PC-3 (cell line): ENCODE measurements at regions not wholly inside any gene's neighbourhood (a gene's known extent, or its start where the extent isn't known, plus 50 kb on each side); places are given as distances from the start of the nearest gene placed in this dataset.

Experiments
- ATAC-seq: fragments of 200-7000 bp; cut with Tn5 transposase; 2 replicates; pipeline ENCODE4 v1.9.1; 2020; ENCODE audit warnings: mild to moderate bottlenecking, moderate library complexity
- BruUV-seq: library from RNA; stranded (reverse); fragments of 400-500 nt; replicated peaks from 2 replicates; lab custom pipeline; 2021; lab: Mats Ljungman, UMichigan
- CTCF ChIA-PET: fragments of 300-600 bp; sonication (Branson Sonifier 250); formaldehyde crosslinking; loops from one replicate; lab custom pipeline; 2022; ENCODE audit warnings: antibody characterized with exemption; lab: Charles Lee
- POLR2A ChIA-PET: fragments of 300-600 bp; sonication (Branson Sonifier 250); formaldehyde crosslinking; loops from one replicate; lab custom pipeline; 2022; ENCODE audit warnings: antibody characterized with exemption; ENCODE audit not compliant: unreplicated experiment; lab: Charles Lee
- DNase-seq: peaks from one replicate; pipeline ENCODE4 v3.0.0-alpha.2; 2015
- H2AFZ ChIP-seq: fragments of 300-600 bp; sonication (generic); 2 replicates; pipeline ENCODE4 v1.6.0; 2016; ENCODE audit warnings: antibody characterized with exemption, low read length
- H3F3A ChIP-seq: fragments of 300-600 bp; sonication (generic); one replicate; pipeline ENCODE4 v1.6.0; 2017; ENCODE audit warnings: antibody characterized with exemption, low read length, control low read depth, mild to moderate bottlenecking; ENCODE audit not compliant: unreplicated experiment
- H3K27ac ChIP-seq: fragments of 300-600 bp; sonication (generic); 2 replicates; pipeline ENCODE4 v1.5.1; 2016; ENCODE audit warnings: mild to moderate bottlenecking, low read length
- H3K27me3 ChIP-seq: fragments of 300-600 bp; sonication (generic); 2 replicates; pipeline ENCODE4 v1.6.1; 2016; ENCODE audit warnings: low read length, mixed read lengths
- H3K36me3 ChIP-seq: fragments of 300-600 bp; sonication (generic); 2 replicates; pipeline ENCODE4 v1.6.1; 2016; ENCODE audit warnings: low read depth, mixed run types, low read length, mixed read lengths
- H3K4me1 ChIP-seq: fragments of 300-600 bp; sonication (generic); 2 replicates; pipeline ENCODE4 v1.5.1; 2016; ENCODE audit warnings: low read length; ENCODE audit not compliant: insufficient read depth
- H3K4me2 ChIP-seq: fragments of 300-600 bp; sonication (generic); 2 replicates; pipeline ENCODE4 v1.6.0; 2016; ENCODE audit warnings: low read length
- H3K4me3 ChIP-seq: fragments of 300-600 bp; sonication (generic); 2 replicates; pipeline ENCODE4 v1.5.1; 2016; ENCODE audit warnings: mild to moderate bottlenecking, low read length, mixed read lengths
- H3K79me2 ChIP-seq: fragments of 300-600 bp; sonication (generic); 2 replicates; pipeline ENCODE4 v1.6.1; 2017; ENCODE audit warnings: low read length, mixed read lengths
- H3K9ac ChIP-seq: fragments of 300-600 bp; sonication (generic); 2 replicates; pipeline ENCODE4 v1.6.0; 2016; ENCODE audit warnings: mild to moderate bottlenecking, low read length
- H3K9me2 ChIP-seq: fragments of 300-600 bp; sonication (generic); replicated peaks from 2 replicates; pipeline ENCODE4 v1.6.1; 2016; ENCODE audit warnings: mixed run types, low read length, mixed read lengths
- H3K9me3 ChIP-seq: fragments of 300-600 bp; sonication (generic); 2 replicates; pipeline ENCODE4 v1.6.1; 2016; ENCODE audit warnings: low read length, mixed read lengths
- H4K20me1 ChIP-seq: fragments of 300-600 bp; sonication (generic); 2 replicates; pipeline ENCODE4 v1.6.1; 2016; ENCODE audit warnings: low read length, mixed read lengths
- EZH2 ChIP-seq: fragments of 300-600 bp; sonication (generic); IDR thresholded peaks from one replicate; pipeline ENCODE4 v1.6.1; 2017; ENCODE audit warnings: antibody characterized with exemption, mild to moderate bottlenecking, low read length; ENCODE audit not compliant: unreplicated experiment
- EZH2phosphoT487 ChIP-seq: fragments of 300-600 bp; sonication (generic); IDR thresholded peaks from 2 replicates; pipeline ENCODE4 v1.6.1; 2018; ENCODE audit warnings: mild to moderate bottlenecking, antibody characterized with exemption, low read length, borderline replicate concordance
- intact Hi-C: fragments of 100-400 bp; cut with micrococcal nuclease; formaldehyde crosslinking; loops from 2 replicates; pipeline ENCODE4 v1.9.0; 2023
- TF ChIP-seq, protein P1 (sequence below): fragments of 300-600 bp; sonication (generic); conservative IDR thresholded peaks from 2 replicates; pipeline ENCODE4 v1.5.1; 2017; ENCODE audit warnings: antibody characterized with exemption, low read depth, mild to moderate bottlenecking, low read length

DNA sequence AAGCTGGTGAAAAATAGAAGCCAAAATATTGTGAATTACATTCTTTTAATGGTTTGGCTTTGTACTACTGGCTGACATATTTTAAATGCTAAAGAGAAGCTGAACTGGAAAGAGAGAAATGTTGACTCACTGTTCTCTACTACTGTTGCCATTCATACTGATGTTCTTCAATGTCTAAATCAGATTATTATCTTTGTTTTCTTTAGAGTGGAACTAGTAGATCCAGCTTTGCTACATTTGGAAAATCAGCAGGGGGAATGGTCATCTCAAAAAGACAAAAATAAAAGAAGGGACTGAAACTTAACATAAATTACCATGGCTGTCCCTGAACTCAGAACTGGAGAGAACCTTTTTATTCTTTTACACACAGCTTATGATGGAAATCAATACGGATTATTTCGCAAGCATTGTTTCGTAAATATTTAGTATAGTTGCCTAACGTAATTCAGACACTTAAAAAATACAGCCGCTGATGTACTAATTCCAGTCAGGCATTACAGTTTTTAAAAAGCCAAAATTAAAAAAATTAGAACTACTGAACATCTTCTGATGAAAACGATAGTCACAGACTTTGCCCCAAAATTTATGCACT is 76.3 kb upstream of the OTX2 start:
- Histone ChIP-seq H3K27me3 (peaks cover 82% of the 10 kb centered on the region), H3K9me3 (no peaks in the 10 kb centered on the region), H2AFZ (no peak overlapping the region), H3K4me2 (no peak overlapping the region), H4K20me1 (no peaks in the 10 kb centered on the region), H3K79me2 (no peaks in the 10 kb centered on the region), H3K9ac (no peak overlapping the region), H3K36me3 (no peaks in the 10 kb centered on the region), H3K9me2 (no peaks in the 10 kb centered on the region), H3F3A (no peaks in the 10 kb centered on the region), H3K4me1 (no peaks in the 10 kb centered on the region), H3K27ac (no peak overlapping the region), H3K4me3 (no peak overlapping the region)
- POLR2A ChIA-PET: no interaction called here
- ATAC-seq (no peak), DNase-seq (no peak)
- no TSS peak for BruUV-seq
- intact Hi-C loops: no loop called here
- CTCF ChIA-PET: no interaction called here
- TF ChIP-seq, protein P1, sequence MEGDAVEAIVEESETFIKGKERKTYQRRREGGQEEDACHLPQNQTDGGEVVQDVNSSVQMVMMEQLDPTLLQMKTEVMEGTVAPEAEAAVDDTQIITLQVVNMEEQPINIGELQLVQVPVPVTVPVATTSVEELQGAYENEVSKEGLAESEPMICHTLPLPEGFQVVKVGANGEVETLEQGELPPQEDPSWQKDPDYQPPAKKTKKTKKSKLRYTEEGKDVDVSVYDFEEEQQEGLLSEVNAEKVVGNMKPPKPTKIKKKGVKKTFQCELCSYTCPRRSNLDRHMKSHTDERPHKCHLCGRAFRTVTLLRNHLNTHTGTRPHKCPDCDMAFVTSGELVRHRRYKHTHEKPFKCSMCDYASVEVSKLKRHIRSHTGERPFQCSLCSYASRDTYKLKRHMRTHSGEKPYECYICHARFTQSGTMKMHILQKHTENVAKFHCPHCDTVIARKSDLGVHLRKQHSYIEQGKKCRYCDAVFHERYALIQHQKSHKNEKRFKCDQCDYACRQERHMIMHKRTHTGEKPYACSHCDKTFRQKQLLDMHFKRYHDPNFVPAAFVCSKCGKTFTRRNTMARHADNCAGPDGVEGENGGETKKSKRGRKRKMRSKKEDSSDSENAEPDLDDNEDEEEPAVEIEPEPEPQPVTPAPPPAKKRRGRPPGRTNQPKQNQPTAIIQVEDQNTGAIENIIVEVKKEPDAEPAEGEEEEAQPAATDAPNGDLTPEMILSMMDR: no peak
- TF ChIP-seq EZH2: no peak
- TF ChIP-seq EZH2phosphoT487: no peak

GRCh38 chr14:56885825-56886224 is 75.5 kb upstream of the OTX2 start:
- Histone ChIP-seq H3K27me3 (peaks cover 74% of the 10 kb centered on the region), H3K4me3 (no peak overlapping the region), H3K4me1 (no peaks in the 10 kb centered on the region), H3K36me3 (no peaks in the 10 kb centered on the region), H3K27ac (no peak overlapping the region), H3K9me2 (no peaks in the 10 kb centered on the region), H4K20me1 (no peaks in the 10 kb centered on the region), H3K9ac (no peak overlapping the region), H3K9me3 (no peaks in the 10 kb centered on the region), H3F3A (no peaks in the 10 kb centered on the region), H2AFZ (no peak overlapping the region), H3K79me2 (no peaks in the 10 kb centered on the region), H3K4me2 (no peak overlapping the region)
- intact Hi-C loops: no loop called here
- no peak for ATAC-seq
- no peak for DNase-seq
- no TSS peak for BruUV-seq
- TF ChIP-seq, protein P1: no peak
- no peak for TF ChIP-seq EZH2
- no peak for TF ChIP-seq EZH2phosphoT487
- ChIA-PET CTCF (no interaction called here), POLR2A (no interaction called here)

DNA sequence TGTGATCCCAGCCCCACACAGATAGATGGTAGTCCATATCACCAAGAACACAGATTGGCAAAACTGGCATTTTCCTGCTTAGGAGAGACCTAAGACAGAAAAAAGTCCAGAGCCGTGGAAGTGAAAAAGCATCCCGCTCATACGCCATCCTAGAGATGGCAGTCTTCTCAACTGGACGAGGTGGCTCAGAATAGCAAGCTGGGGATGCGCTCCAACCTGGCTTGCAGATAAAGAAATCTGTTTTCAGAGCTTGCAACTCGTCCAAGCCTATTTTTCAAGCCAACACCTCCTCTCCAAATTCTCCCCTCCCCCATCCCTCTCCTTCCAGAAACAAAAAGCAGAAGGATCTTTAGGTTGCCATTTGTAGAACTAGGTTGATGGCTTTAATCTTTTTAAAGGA is 74.3 kb upstream of the OTX2 start:
- ATAC-seq: no peak
- Histone ChIP-seq H3K79me2 (no peaks in the 10 kb centered on the region), H3K9me3 (no peaks in the 10 kb centered on the region), H3K9ac (no peak overlapping the region), H3K36me3 (no peaks in the 10 kb centered on the region), H3F3A (no peaks in the 10 kb centered on the region), H2AFZ (no peak overlapping the region), H4K20me1 (no peaks in the 10 kb centered on the region), H3K4me2 (no peak overlapping the region), H3K9me2 (no peaks in the 10 kb centered on the region), H3K27ac (no peak overlapping the region), H3K4me3 (no peak overlapping the region), H3K4me1 (no peaks in the 10 kb centered on the region), H3K27me3 (peaks cover 64% of the 10 kb centered on the region)
- intact Hi-C loops: no loop called here
- no peak for DNase-seq
- POLR2A ChIA-PET: no interaction called here
- CTCF ChIA-PET: no interaction called here
- TF ChIP-seq, protein P1: no peak
- no peak for TF ChIP-seq EZH2
- no peak for TF ChIP-seq EZH2phosphoT487
- BruUV-seq: no TSS peak
